LNCaP clone FGC (cell line): ENCODE measurements at regions not wholly inside any gene's neighbourhood (a gene's known extent, or its start where the extent isn't known, plus 50 kb on each side); places are given as distances from the start of the nearest gene placed in this dataset.
A peak's percentile ranks its signal among the peaks of the same experiment; 100 is the strongest.

Experiments used
- DNase-seq: peaks from one replicate; pipeline ENCODE4 v3.0.0-alpha.2; 2011; ENCODE audit warnings: low read depth
- H3K4me3 ChIP-seq: 2 replicates; pipeline ENCODE4 v1.5.1; 2011; ENCODE audit warnings: mild to moderate bottlenecking, low read depth, low read length, control low read depth
- CTCF ChIP-seq: IDR thresholded peaks from 2 replicates; pipeline ENCODE4 v1.5.1; 2012; ENCODE audit warnings: mild to moderate bottlenecking; ENCODE audit not compliant: control insufficient read depth, insufficient read depth; ENCODE audit errors: extremely low read depth

GRCh38 chr3:25964141-25964540 lies 174.3 kb downstream of the OXSM start:
- H3K4me3 ChIP-seq, result no peak overlapping the region
- DNase-seq, result no peak
- no peak for TF ChIP-seq CTCF

GRCh38 chr3:25967385-25967784 lies 177.5 kb downstream of the OXSM start:
- no peak for TF ChIP-seq CTCF
- peak; percentile 31 for DNase-seq
- no peak overlapping the region for H3K4me3 ChIP-seq

- TF ChIP-seq CTCF, result no peak
- no peak for DNase-seq
- H3K4me3 ChIP-seq, result no peak overlapping the region
Measured at GRCh38 chr3:25971736-25972135, 181.8 kb downstream of the OXSM start.

GRCh38 chr3:25973122-25973521 lies 183.2 kb downstream of the OXSM start:
- DNase-seq, result no peak
- TF ChIP-seq CTCF, result no peak
- H3K4me3 ChIP-seq, result no peak overlapping the region

GRCh38 chr3:25982756-25983155 lies 192.9 kb downstream of the OXSM start:
- TF ChIP-seq CTCF, result no peak
- H3K4me3 ChIP-seq, result no peak overlapping the region

GRCh38 chr3:25985621-25986020 lies 195.7 kb downstream of the OXSM start:
- no peak for DNase-seq
- no peak for TF ChIP-seq CTCF
- no peak overlapping the region for H3K4me3 ChIP-seq

More at GRCh38 chr3:25982756-25983155, 192.9 kb downstream of the OXSM start:
- no peak for DNase-seq

- DNase-seq, result no peak
- no peak for TF ChIP-seq CTCF
- no peak overlapping the region for H3K4me3 ChIP-seq
Measured at GRCh38 chr3:25992606-25993005, 202.7 kb downstream of the OXSM start.
